HG02759 (cell line): ENCODE measurements at regions not wholly inside any gene's neighbourhood (a gene's known extent, or its start where the extent isn't known, plus 50 kb on each side); places are given as distances from the start of the nearest gene placed in this dataset.
"Not testable (repeated sequence)": the region's sequence is repeated elsewhere in the genome, so short reads cannot be mapped to it uniquely, and the experiment has no call there.

ENCODE experiments used
- ATAC-seq: cut with Tn5 transposase; IDR thresholded peaks from one replicate; pipeline ENCODE4 v1.9.1; 2021; ENCODE audit warnings: mild to moderate bottlenecking, moderate library complexity; ENCODE audit not compliant: unreplicated experiment

DNA sequence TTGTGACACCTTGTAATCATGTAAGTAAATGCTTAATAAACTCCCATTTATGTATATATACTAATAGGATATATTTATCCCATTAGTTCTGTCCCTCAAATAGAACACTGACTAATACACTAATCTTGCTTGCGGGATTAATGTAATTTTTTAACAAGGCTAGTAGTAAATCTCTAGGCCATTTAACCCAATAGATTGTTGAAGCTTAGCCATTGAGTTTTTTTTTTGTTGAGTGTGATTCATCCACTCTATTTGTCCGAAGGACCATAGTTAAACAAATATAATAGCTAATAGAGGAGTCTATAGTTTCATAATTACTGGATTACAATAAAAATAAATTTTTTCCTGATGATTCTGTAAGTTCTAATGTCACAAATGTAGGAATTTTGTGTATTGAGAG is 474.4 kb downstream of the CDH9 start:
- ATAC-seq = no peak

- ATAC-seq = no peak
Observed at GRCh38 chr5:26553079-26553478, 485.3 kb downstream of the CDH9 start.

DNA sequence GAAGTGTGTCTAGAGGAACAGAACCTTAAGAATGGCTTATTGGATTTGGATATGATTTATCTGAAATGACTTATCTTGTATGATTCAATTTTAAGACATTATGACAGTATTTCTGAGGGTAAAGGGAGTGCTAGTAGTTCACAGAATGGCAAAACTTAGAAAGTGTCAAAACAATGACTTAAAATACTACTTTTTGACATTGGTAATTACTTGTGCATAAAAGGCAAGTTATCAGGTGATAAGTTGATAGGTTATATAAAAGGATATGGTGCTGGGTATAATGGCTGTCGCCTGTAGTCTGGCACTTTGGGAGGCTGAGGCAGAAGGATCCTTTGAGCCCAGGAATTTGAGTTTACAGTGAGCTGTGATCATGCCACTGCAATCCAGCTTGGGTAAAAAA is 494.4 kb downstream of the CDH9 start:
- no peak for ATAC-seq

GRCh38 chr5:26538226-26538625 is 500.2 kb downstream of the CDH9 start:
- ATAC-seq = no peak

DNA sequence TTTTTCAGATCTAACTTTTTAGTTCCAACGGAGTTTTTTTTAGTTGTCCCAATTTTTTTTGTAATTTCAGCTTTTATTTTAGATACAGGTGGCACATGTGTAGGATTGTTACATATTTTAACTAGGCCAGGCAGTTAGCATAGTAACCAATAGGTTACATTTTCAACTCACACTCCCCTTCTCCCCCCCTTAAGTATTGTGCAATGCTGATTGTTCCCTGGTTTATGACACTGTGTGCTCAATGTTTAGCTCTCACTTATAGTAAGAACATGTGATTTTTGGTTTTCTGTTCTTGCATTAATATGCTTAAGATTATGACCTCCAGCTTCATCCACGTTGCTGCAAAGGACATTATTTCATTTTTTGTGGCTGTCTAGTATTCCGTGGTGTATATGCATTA is 503.2 kb downstream of the CDH9 start:
- no peak for ATAC-seq

DNA sequence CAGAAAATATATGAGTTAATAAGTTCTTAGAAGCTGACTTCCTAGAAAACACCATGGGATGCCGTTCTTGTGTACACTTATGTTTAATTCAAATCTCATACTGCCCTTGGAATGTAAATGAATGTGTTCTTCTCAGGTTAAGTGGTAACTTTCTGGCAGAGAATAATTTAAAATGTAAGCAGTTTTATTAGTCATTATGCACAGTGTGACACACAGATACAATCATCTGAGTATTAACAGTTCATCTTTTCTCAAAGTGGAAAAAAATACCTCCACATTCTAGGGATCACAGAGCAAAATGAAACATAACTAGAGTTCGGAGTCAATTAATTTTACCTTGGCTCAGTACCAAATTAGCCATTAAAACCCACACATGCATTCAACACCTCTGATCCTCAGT is 508.1 kb downstream of the CDH9 start:
- no peak for ATAC-seq

DNA sequence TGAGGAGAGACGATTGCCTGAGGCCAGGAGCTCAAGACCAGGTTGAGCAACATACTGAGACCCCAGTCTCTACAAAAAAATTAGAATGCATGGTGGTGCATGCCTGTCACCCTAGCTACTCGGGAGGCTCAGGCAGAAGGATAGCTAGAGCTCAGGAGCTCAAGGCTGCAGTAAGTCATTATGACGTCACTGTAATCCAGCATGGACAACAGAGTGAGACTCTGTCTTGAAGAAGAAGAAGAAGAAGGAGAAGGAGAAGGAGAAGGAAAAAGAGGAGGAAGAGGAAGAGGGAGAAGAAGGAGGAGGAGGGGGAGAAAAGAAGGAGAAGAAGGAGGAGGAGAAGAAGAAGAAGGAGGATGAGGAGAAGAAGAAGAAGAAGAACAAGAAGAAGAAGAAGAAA is 519.1 kb downstream of the CDH9 start:
- ATAC-seq = no peak

DNA sequence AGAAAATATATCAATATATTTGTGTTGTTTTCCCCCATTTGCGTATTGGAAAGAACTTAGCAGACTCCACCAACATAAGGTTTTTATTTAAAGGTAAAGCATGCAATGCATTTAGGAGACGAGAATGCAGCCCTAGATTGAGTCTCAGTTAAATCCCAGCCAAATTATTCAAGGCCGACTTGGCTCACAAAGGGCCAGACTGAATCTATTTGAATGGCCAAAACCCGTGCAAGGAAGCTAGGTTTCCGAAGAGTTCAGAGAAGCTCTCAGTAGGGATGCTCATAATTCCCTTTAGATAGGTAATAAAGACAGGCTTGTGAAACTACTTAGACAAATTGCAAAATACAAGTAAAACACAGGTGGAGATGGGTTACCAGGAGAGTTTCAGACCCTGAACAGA is 520.3 kb downstream of the CDH9 start:
- no peak for ATAC-seq

DNA sequence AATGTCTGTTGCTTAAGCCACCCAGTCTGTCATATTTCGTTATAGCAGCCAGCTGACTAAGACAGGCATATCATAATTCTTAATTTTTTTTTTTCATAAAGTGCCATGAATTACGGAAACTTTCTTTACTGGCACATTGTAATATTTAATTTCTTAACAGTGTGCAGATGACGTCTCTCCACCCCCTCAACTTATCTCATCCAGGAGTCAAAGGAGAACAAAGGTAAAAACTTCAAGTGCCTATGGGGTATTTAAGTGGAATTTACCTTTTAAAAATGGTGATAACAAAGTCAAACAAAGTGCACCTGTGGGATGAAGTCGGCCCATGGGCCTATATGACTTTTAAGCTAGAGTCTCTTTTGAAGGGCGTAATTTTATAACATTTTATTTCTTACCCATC is 539.4 kb downstream of the CDH9 start:
- no peak for ATAC-seq

- ATAC-seq = no peak
Observed at GRCh38 chr5:26495437-26495836, 542.9 kb downstream of the CDH9 start.

DNA sequence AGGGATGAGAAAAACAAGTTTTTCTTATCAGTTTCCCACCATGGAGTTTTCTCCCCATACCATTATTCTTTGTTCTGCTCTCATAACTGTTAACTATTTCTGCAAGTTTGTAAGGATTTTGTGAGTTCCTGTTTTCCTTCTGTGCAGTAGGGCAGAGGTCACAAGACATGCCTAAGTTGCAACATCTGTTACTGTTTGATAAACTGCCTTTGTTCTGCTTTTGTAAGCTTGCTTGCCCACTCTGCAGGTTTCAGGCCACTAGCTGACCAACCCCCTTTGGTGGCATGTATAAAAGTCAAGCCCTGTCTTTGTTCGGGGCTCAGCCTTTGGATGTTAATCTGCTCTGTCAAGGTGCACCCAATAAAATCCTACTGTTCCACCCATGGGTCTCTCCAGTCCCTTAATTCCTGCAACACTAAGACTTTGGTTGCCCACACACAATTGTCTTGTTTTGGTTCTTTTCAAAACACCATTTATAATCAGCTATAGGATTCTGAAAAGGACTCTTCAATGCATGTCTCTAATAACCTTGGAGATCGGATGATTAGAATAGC is 545.4 kb downstream of the CDH9 start:
- ATAC-seq = no peak

DNA sequence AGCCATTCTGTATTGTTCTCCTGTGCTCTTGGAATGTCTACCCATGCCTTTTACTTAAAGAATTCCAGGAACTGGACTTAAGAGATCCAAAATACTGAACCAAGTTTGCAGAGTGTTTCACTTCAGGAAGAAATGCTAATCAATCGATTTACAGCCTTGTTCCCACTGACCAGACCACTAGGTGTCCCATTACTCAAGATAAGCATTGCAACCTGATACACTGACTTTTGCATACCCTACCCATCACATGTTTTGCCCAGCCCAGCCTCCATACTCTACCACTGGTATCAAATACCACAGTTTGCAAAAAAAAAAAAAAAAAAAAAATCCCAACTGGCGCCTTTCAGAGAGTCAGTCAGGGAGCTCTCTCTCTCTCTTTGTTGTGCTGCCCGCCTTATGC is 550.8 kb downstream of the CDH9 start:
- no peak for ATAC-seq

DNA sequence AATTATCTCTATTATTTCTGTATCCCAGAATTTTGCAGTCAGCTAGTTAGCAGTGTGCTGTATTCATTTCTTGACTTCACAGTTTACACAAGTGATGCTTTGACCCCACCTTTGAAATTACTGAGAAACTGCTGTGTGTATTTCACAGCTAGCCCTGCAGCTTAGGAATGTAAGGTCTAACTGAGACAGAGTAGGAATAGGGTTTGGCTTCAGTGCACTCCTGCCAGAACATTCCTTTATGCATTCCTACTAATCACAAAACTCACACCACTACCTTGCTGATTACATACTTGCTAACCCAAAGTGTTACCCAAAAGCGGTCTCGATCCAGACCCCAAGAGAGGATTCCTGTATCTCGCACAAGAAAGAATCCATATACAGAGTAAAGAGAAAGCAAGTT is 551.8 kb downstream of the CDH9 start:
- no peak for ATAC-seq

DNA sequence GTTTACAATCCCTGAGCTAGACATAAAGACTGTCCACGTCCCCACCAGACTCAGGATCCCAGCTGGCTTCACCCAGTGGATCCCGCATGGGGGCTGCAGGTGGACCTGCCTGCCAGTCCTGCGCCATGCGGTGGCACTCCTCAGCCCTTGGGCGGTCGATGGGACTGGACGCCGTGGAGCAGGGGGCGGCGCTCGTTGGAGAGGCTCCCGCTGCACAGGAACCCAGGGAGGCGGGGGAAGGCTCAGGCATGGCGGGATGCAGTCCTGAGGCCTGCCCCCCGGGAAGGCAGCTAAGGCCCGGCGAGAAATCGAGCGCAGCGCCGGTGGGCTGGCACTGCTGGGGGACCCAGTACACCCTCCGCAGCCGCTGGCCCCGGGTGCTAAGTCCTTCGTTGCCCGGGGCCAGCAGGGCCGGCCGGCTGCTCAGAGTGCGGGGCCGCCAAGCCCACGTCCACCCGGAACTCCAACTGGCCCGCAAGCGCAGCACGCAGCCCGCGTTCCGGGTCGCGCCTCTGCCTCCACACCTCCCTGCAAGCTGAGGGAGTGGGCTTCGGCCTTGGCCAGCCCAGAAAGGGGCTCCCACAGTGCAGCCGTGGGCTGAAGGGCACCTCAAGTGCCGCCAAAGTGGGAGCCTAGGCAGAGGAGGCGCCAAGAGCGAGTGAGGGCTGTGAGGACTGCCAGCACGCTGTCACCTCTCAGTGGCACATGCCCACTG is 553.1 kb downstream of the CDH9 start:
- ATAC-seq = not testable (repeated sequence)

DNA sequence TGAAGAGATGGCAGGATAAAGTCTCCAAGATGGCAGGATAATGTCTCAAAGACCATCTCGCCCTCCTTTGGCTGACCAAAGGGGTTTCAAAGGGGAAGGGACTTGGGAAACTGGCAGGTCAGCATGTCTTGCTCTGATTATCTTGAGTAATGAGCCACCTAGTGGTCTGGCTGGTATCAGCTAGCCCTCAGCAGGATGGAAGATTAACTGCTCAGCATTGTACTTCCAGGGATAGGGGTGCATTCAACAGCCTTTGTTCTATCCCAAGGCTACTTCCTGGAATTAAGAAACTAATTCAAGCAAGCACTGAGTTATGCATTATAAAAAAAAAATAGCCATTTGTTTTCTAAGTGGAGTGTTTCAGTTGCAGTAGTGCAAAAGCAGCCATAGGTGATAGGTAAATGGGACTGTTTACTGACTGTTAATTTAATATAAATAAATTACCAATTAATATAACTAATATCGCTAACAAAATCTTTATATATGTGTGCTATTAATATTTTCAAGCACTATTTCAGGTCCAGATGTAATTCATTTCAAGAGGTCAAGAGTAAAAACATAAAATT is 555.5 kb downstream of the CDH9 start:
- ATAC-seq = peak; percentile 70

DNA sequence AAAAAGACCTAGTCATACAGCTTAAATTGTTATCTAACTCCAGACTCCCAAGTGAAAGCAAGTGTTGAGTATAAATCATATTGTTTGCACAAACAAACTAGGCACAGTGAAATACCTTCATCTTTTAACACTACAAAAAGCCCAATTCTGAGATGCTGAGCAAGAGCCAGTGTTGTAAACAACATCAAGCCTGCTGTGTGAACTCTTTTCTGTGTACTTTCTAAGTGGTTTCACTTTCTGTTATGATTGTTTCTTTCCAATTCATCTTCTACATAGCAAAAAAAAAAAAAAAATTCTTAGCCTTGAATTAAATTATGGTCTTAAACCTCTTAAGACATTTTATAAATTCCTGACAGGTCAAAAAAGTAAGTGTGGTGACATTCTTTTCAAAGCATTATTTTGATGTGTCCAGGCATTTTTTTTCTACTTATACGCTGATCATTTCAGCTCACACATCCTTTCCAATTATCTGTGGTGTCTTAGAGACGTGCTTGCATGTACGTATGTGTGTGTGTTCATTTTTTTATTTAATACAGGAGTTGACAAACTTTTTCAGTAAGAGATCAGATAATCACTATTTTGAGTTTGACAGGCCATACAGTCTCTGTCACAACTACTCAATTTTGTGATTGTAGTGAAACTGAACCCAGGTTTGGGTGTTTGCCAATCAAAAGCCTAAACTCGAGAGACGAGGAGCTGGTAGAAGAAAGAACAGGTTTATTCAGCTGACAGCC is 556.1 kb downstream of the CDH9 start:
- no peak for ATAC-seq

DNA sequence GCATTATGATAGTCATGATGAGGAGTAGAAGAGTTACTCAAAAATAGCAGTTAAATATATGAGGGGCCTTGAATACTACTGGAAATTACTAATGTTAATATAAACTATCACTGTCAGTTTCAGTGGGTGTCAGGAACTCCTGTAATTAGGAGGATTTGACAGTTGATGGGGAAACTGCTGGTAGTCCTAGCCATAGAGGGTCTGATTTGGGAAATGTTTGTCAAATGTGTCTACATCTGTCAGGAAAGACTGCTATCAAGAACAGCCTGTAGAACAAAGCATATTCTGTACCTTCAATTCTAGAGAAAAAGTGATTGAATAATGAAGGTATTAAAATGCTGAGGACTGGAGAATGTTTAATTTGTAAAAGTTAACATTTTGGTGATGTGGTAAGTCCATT is 567.9 kb downstream of the CDH9 start:
- no peak for ATAC-seq

GRCh38 chr5:26439121-26439520 is 599.3 kb downstream of the CDH9 start:
- ATAC-seq = no peak

- ATAC-seq = no peak
Observed at GRCh38 chr5:26434688-26435087, 603.7 kb downstream of the CDH9 start.

GRCh38 chr5:26432386-26432785 is 606.0 kb downstream of the CDH9 start:
- ATAC-seq = no peak

DNA sequence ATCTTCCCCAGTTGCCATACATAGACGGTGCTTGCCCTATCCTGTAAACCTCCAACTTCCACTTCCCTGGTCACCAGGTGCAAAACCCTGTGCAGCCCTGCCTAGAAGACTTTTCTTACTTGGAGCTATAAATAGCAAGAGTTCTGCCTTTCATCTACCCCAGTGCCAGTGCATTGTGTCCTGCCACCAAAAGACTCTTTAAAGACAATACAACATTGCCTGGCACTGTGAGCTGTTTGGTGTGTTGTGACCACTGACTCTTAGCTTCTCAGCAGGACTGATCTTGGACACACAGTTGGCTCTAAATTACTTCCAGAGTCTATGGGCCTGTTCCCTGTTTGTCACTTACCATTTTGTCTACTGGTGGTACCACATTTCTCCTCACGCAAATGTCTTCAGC is 608.1 kb downstream of the CDH9 start:
- no peak for ATAC-seq

- ATAC-seq = no peak
Observed at GRCh38 chr5:26427281-26427680, 611.1 kb downstream of the CDH9 start.
